Cardiac muscle cell (in vitro differentiated cells and primary cell): ENCODE measurements at regions not wholly inside any gene's neighbourhood (a gene's known extent, or its start where the extent isn't known, plus 50 kb on each side); places are given as distances from the start of the nearest gene placed in this dataset.
A peak's percentile ranks its signal among the peaks of the same experiment; 100 is the strongest.

Experiments
- DNase-seq, 2 donors: peaks; one replicate each; pipeline versions ENCODE4 v3.0.0 to v3.0.0-alpha.2; 2010 to 2017; ENCODE audit warnings: low read depth in 1 of 2, low spot score in 1 of 2
- H3K27ac ChIP-seq: fragments of 200-600 bp; sonication (generic); 2 replicates; pipeline ENCODE4 v1.5.1; 2016
- H3K27me3 ChIP-seq: fragments of 200-600 bp; sonication (generic); 2 replicates; pipeline ENCODE4 v1.6.0; 2016; ENCODE audit warnings: control low read depth
- H3K36me3 ChIP-seq: fragments of 200-600 bp; sonication (generic); 2 replicates; pipeline ENCODE4 v1.5.1; 2016; ENCODE audit warnings: control low read depth
- H3K4me1 ChIP-seq: fragments of 200-600 bp; sonication (generic); 2 replicates; pipeline ENCODE4 v1.8.1; 2017; ENCODE audit warnings: low read depth, mild to moderate bottlenecking, mixed run types
- H3K4me3 ChIP-seq: fragments of 200-600 bp; sonication (generic); 2 replicates; pipeline ENCODE4 v1.5.1; 2016; ENCODE audit warnings: mild to moderate bottlenecking
- H3K9me3 ChIP-seq: fragments of 200-600 bp; sonication (generic); 2 replicates; pipeline ENCODE4 v1.5.1; 2017; ENCODE audit warnings: low read depth, mild to moderate bottlenecking, control low read depth
- CTCF ChIP-seq: IDR thresholded peaks from 2 replicates; pipeline ENCODE4 v1.5.1; 2012; ENCODE audit warnings: low read depth, mild to moderate bottlenecking, low read length

- H3K36me3 ChIP-seq, result no peaks in the 10 kb centered on the region
- H3K4me3 ChIP-seq, result no peak overlapping the region
- no peaks in the 10 kb centered on the region for H3K4me1 ChIP-seq
- no peaks in the 10 kb centered on the region for H3K27me3 ChIP-seq
- no peak for TF ChIP-seq CTCF
- H3K9me3 ChIP-seq, result no peaks in the 10 kb centered on the region
- no peak for DNase-seq
- no peak overlapping the region for H3K27ac ChIP-seq
Observed at GRCh38 chr2:191604154-191604553, 73.8 kb upstream of the NABP1 start.

- no peaks in the 10 kb centered on the region for H3K36me3 ChIP-seq
- no peaks in the 10 kb centered on the region for H3K9me3 ChIP-seq
- H3K4me1 ChIP-seq, result no peaks in the 10 kb centered on the region
- TF ChIP-seq CTCF, result no peak
- no peaks in the 10 kb centered on the region for H3K27me3 ChIP-seq
- no peak overlapping the region for H3K27ac ChIP-seq
- peak in 1 of 2 donors; percentile 51 for DNase-seq
- H3K4me3 ChIP-seq, result no peak overlapping the region
Observed at GRCh38 chr2:191607096-191607495, 70.8 kb upstream of the NABP1 start.

- Histone ChIP-seq H3K36me3 (no peaks in the 10 kb centered on the region), H3K27ac (no peak overlapping the region), H3K9me3 (no peaks in the 10 kb centered on the region), H3K27me3 (no peaks in the 10 kb centered on the region), H3K4me1 (no peaks in the 10 kb centered on the region), H3K4me3 (no peak overlapping the region)
- DNase-seq, result no peak
- TF ChIP-seq CTCF, result no peak
Observed at GRCh38 chr2:191610756-191611155, 67.2 kb upstream of the NABP1 start.

- H3K27ac ChIP-seq, result no peak overlapping the region
Observed at GRCh38 chr2:191611614-191612013, 66.3 kb upstream of the NABP1 start.

GRCh38 chr2:191612496-191612895 lies 65.4 kb upstream of the NABP1 start:
- peak in 1 of 2 donors; percentile 40 for DNase-seq
- Histone ChIP-seq H3K36me3 (no peaks in the 10 kb centered on the region), H3K4me1 (no peaks in the 10 kb centered on the region), H3K27ac (no peak overlapping the region), H3K27me3 (no peaks in the 10 kb centered on the region), H3K4me3 (no peak overlapping the region), H3K9me3 (no peaks in the 10 kb centered on the region)
- no peak for TF ChIP-seq CTCF

More at GRCh38 chr2:191611614-191612013, 66.3 kb upstream of the NABP1 start:
- H3K36me3 ChIP-seq, result no peaks in the 10 kb centered on the region
- no peak for DNase-seq
- H3K4me1 ChIP-seq, result no peaks in the 10 kb centered on the region
- H3K9me3 ChIP-seq, result no peaks in the 10 kb centered on the region
- H3K4me3 ChIP-seq, result no peak overlapping the region
- no peak for TF ChIP-seq CTCF
- H3K27me3 ChIP-seq, result no peaks in the 10 kb centered on the region

GRCh38 chr2:191614759-191615158 lies 63.2 kb upstream of the NABP1 start:
- no peaks in the 10 kb centered on the region for H3K27me3 ChIP-seq
- no peaks in the 10 kb centered on the region for H3K36me3 ChIP-seq
- DNase-seq, result no peak
- no peaks in the 10 kb centered on the region for H3K4me1 ChIP-seq
- no peak overlapping the region for H3K4me3 ChIP-seq
- no peaks in the 10 kb centered on the region for H3K9me3 ChIP-seq
- no peak overlapping the region for H3K27ac ChIP-seq
- TF ChIP-seq CTCF, result no peak
